ENCODE measurements at regions not wholly inside any gene's neighbourhood (a gene's known extent, or its start where the extent isn't known, plus 50 kb on each side); places are given as distances from the start of the nearest gene placed in this dataset.

GRCh38 chr10:117698809-117699208 lies 156.3 kb downstream of the EMX2 start:
- TF ChIP-seq CTCF (IDR thresholded peaks at IDR 0.05; ENCODE audit: insufficient read depth, low read length, missing control alignments) = no peak
- no peak for DNase-seq (ENCODE audit: low read depth, low spot score)
- CTCF ChIA-PET = no interaction called here
- H3K4me3 ChIP-seq (ENCODE audit: low read depth, low read length) = no peak overlapping the region
- POLR2A ChIA-PET = no interaction called here

GRCh38 chr10:117699436-117700075 lies 157.0 kb downstream of the EMX2 start:
- no peak for DNase-seq (ENCODE audit: low read depth, low spot score)
- no peak overlapping the region for H3K4me3 ChIP-seq (ENCODE audit: low read depth, low read length)
- no peak for TF ChIP-seq CTCF (IDR thresholded peaks at IDR 0.05; ENCODE audit: insufficient read depth, low read length, missing control alignments)
- ChIA-PET CTCF (interaction anchor here (1.3 to 1.8 kb wide), 2 partner anchors 56 to 161 kb away, joined by 3 read pairs; no protein-coding TSS in a partner anchor), POLR2A (no interaction called here)

- DNase-seq (ENCODE audit: low read depth, low spot score) = no peak
- no peak overlapping the region for H3K4me3 ChIP-seq (ENCODE audit: low read depth, low read length)
- ChIA-PET POLR2A (no interaction called here), CTCF (interaction anchor here (1.2 kb wide), 1 partner anchor 16 kb away, joined by 3 read pairs; no protein-coding TSS in a partner anchor)
- no peak for TF ChIP-seq CTCF (IDR thresholded peaks at IDR 0.05; ENCODE audit: insufficient read depth, low read length, missing control alignments)
These were observed 167.7 kb downstream of the EMX2 start for GRCh38 chr10:117710181-117710798.

GRCh38 chr10:117716889-117717288 lies 174.3 kb downstream of the EMX2 start:
- H3K4me3 ChIP-seq (ENCODE audit: low read depth, low read length) = no peak overlapping the region
- DNase-seq (ENCODE audit: low read depth, low spot score) = no peak
- ChIA-PET CTCF (no interaction called here), POLR2A (no interaction called here)
- no peak for TF ChIP-seq CTCF (IDR thresholded peaks at IDR 0.05; ENCODE audit: insufficient read depth, low read length, missing control alignments)

GRCh38 chr10:117718986-117719920 lies 176.7 kb downstream of the EMX2 start:
- no peak for DNase-seq (ENCODE audit: low read depth, low spot score)
- ChIA-PET CTCF (no interaction called here), POLR2A (no interaction called here)
- no peak for TF ChIP-seq CTCF (IDR thresholded peaks at IDR 0.05; ENCODE audit: insufficient read depth, low read length, missing control alignments)
- no peak overlapping the region for H3K4me3 ChIP-seq (ENCODE audit: low read depth, low read length)

Measured in AG04449 (cell line).